ENCODE measurements at regions not wholly inside any gene's neighbourhood (a gene's known extent, or its start where the extent isn't known, plus 50 kb on each side); places are given as distances from the start of the nearest gene placed in this dataset.

GRCh38 chr4:189162073-189162789 lies 778.4 kb upstream of the FRG1 start:
- intact Hi-C loops (cut with DNase I) = no loop called here
- WGBS = 63% methylated on average over 7 of the region's 7 CpGs
- H3K27ac ChIP-seq (replicated peaks in 1 of 4) = no peak overlapping the region
- no peaks in the 10 kb centered on the region for H3K9me3 ChIP-seq
- TF ChIP-seq EP300 (IDR thresholded peaks at IDR 0.05) (no peak), POLR2A (IDR thresholded peaks at IDR 0.05; ENCODE audit: low read depth) (no peak), POLR2AphosphoS5 (IDR thresholded peaks at IDR 0.05) (no peak)
- TF ChIP-seq, protein P1, sequence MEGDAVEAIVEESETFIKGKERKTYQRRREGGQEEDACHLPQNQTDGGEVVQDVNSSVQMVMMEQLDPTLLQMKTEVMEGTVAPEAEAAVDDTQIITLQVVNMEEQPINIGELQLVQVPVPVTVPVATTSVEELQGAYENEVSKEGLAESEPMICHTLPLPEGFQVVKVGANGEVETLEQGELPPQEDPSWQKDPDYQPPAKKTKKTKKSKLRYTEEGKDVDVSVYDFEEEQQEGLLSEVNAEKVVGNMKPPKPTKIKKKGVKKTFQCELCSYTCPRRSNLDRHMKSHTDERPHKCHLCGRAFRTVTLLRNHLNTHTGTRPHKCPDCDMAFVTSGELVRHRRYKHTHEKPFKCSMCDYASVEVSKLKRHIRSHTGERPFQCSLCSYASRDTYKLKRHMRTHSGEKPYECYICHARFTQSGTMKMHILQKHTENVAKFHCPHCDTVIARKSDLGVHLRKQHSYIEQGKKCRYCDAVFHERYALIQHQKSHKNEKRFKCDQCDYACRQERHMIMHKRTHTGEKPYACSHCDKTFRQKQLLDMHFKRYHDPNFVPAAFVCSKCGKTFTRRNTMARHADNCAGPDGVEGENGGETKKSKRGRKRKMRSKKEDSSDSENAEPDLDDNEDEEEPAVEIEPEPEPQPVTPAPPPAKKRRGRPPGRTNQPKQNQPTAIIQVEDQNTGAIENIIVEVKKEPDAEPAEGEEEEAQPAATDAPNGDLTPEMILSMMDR (IDR thresholded peaks at IDR 0.05) = no peak
- H3K36me3 ChIP-seq = no peaks in the 10 kb centered on the region
- no peaks in the 10 kb centered on the region for H3K4me1 ChIP-seq
- DNase-seq (ENCODE audit: extremely low spot score) = no peak
- H3K4me3 ChIP-seq = no peak overlapping the region
- no peaks in the 10 kb centered on the region for H3K27me3 ChIP-seq

DNA sequence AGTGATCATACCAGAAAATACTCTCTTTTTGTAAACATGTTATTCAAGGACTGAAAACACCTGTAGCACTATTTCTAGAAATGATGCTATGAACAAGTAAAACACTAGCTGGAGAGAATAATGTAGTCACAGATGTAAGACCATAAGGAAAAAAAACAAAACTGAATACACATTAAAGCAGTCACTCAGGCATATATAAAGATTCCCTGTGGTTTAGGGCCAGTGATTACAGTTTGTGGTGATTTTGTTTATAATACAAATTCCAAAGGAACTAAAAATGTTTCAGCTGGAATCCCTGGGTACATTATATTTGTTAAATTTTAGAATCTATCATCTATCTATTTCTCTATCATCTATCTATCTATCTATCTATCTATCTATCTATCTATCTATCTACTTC lies 777.8 kb upstream of the FRG1 start:
- TF ChIP-seq POLR2AphosphoS5 (IDR thresholded peaks at IDR 0.05) (no peak), EP300 (IDR thresholded peaks at IDR 0.05) (no peak), POLR2A (IDR thresholded peaks at IDR 0.05; ENCODE audit: low read depth) (no peak)
- TF ChIP-seq, protein P1 (IDR thresholded peaks at IDR 0.05) = no peak
- intact Hi-C loops (cut with DNase I) = no loop called here
- H3K27ac ChIP-seq (replicated peaks in 1 of 4) = no peak overlapping the region
- no peaks in the 10 kb centered on the region for H3K4me1 ChIP-seq
- no peaks in the 10 kb centered on the region for H3K36me3 ChIP-seq
- DNase-seq (ENCODE audit: extremely low spot score) = no peak
- no peaks in the 10 kb centered on the region for H3K27me3 ChIP-seq
- H3K9me3 ChIP-seq = no peaks in the 10 kb centered on the region
- no peak overlapping the region for H3K4me3 ChIP-seq

GRCh38 chr4:189176002-189176401 lies 764.7 kb upstream of the FRG1 start:
- WGBS = 88% methylated on average over 5 of the region's 5 CpGs

GRCh38 chr4:189177130-189177529 lies 763.5 kb upstream of the FRG1 start:
- H3K4me1 ChIP-seq = no peaks in the 10 kb centered on the region
- no peak for TF ChIP-seq POLR2A (IDR thresholded peaks at IDR 0.05; ENCODE audit: low read depth)
- TF ChIP-seq EP300 (IDR thresholded peaks at IDR 0.05) = no peak
- no peak for TF ChIP-seq POLR2AphosphoS5 (IDR thresholded peaks at IDR 0.05)
- TF ChIP-seq, protein P1 (IDR thresholded peaks at IDR 0.05) = no peak
- DNase-seq (ENCODE audit: extremely low spot score) = no peak
- H3K4me3 ChIP-seq = no peak overlapping the region
- H3K36me3 ChIP-seq = no peaks in the 10 kb centered on the region
- H3K27me3 ChIP-seq = no peaks in the 10 kb centered on the region
- intact Hi-C loops (cut with DNase I) = no loop called here
- H3K9me3 ChIP-seq = no peaks in the 10 kb centered on the region
- no peak overlapping the region for H3K27ac ChIP-seq (replicated peaks in 1 of 4)
- 67% methylated on average over 5 of the region's 5 CpGs for WGBS

More at GRCh38 chr4:189176002-189176401, 764.7 kb upstream of the FRG1 start:
- Histone ChIP-seq H3K4me3 (no peak overlapping the region), H3K4me1 (no peaks in the 10 kb centered on the region), H3K36me3 (no peaks in the 10 kb centered on the region), H3K9me3 (no peaks in the 10 kb centered on the region), H3K27me3 (no peaks in the 10 kb centered on the region), H3K27ac (replicated peaks in 1 of 4) (no peak overlapping the region)
- TF ChIP-seq POLR2A (IDR thresholded peaks at IDR 0.05; ENCODE audit: low read depth) (no peak), POLR2AphosphoS5 (IDR thresholded peaks at IDR 0.05) (no peak), EP300 (IDR thresholded peaks at IDR 0.05) (no peak)
- TF ChIP-seq, protein P1 (IDR thresholded peaks at IDR 0.05) = no peak
- intact Hi-C loops (cut with DNase I) = no loop called here
- DNase-seq (ENCODE audit: extremely low spot score) = no peak
